Colonic mucosa (tissue), 4 donors: ENCODE measurements at regions not wholly inside any gene's neighbourhood (a gene's known extent, or its start where the extent isn't known, plus 50 kb on each side); places are given as distances from the start of the nearest gene placed in this dataset.
"Not testable (repeated sequence)": the region's sequence is repeated elsewhere in the genome, so short reads cannot be mapped to it uniquely, and the experiment has no call there.

Experiments used
- DNase-seq: peaks from one replicate; pipeline ENCODE4 v3.0.0-alpha.2; 2020
- H3K27ac ChIP-seq: fragments of 200-600 bp; one replicate; pipeline ENCODE4 v1.8.0; 2021
- H3K27me3 ChIP-seq: fragments of 200-600 bp; one replicate; pipeline ENCODE4 v1.8.0; 2021
- H3K36me3 ChIP-seq: fragments of 200-600 bp; one replicate; pipeline ENCODE4 v1.8.0; 2021
- H3K4me1 ChIP-seq: fragments of 200-600 bp; one replicate; pipeline ENCODE4 v1.8.0; 2021; ENCODE audit warnings: mild to moderate bottlenecking
- H3K4me3 ChIP-seq: fragments of 200-600 bp; one replicate; pipeline ENCODE4 v1.8.0; 2021
- H3K9ac ChIP-seq, 2 donors: one replicate each; pipeline ENCODE4 v1.7.0; 2013; ENCODE audit warnings: control low read depth in 2 of 2, low read depth in 2 of 2, low read length in 2 of 2
- H3K9me3 ChIP-seq: fragments of 200-600 bp; one replicate; pipeline ENCODE4 v1.8.0; 2021
- CTCF ChIP-seq: fragments of 200-600 bp; IDR thresholded peaks from one replicate; pipeline ENCODE4 v1.8.0; 2022; ENCODE audit warnings: antibody characterized with exemption, mild to moderate bottlenecking
- intact Hi-C: fragments of 100-400 bp; cut with DNase I; formaldehyde crosslinking; loops from one replicate; pipeline ENCODE4 v1.14.1; 2022
- donor health status: healthy.
- donor health status: DM: no; HTN: no; CAD: no.
- donor health status: DM: no; HTN: no; CAD: no.

DNA sequence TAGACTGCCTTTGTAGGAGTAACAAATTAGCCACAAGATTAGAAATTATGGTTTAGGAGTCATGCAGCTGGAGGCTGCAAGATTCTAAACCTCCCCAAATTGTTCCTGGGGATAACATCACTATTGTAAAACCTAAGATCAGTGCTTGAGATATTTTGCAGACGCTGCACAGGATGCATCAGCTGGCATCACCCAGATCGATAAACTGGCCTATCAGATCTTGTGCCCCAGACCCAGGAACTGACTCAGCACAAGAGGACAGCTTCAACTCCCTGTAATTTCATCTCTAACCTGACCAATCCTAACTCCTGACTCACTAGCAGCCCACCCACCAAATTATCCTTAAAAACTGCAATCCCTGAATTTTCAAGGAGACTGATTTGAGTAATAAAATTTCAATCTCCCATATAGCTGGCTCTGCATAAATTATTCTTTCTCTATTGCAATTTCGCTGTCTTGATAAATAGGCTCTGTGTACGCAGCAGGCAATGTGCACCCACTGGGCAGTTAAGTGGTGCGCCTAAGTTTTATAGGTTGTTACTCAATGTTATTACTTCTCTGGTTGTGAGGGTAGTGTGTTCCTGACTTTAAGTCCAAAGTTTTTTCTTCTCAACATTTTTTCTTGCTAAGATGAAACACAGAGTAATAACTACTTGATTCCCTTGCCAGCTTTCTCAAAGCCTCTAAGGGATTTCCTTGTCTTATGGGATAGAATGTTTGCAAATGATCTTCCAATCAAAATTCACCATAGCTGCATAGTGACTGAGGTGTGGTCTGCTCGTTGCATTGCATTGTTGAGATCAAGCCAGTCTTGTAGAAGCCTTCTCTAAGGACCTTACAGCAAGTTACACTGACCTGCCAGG is 312.3 kb upstream of the DKK2 start:
- H3K4me3 ChIP-seq = no peak overlapping the region
- no peak for TF ChIP-seq CTCF
- H3K4me1 ChIP-seq = no peaks in the 10 kb centered on the region
- no peak overlapping the region for H3K27ac ChIP-seq
- intact Hi-C loops = no loop called here
- H3K9me3 ChIP-seq = no peaks in the 10 kb centered on the region
- H3K9ac ChIP-seq = no peak overlapping the region
- no peaks in the 10 kb centered on the region for H3K36me3 ChIP-seq
- H3K27me3 ChIP-seq = no peaks in the 10 kb centered on the region
- DNase-seq = no peak

GRCh38 chr4:107333518-107333917 is 297.4 kb upstream of the DKK2 start:
- H3K9me3 ChIP-seq = no peaks in the 10 kb centered on the region
- DNase-seq = no peak
- no peaks in the 10 kb centered on the region for H3K4me1 ChIP-seq
- H3K36me3 ChIP-seq = no peaks in the 10 kb centered on the region
- no peak overlapping the region for H3K9ac ChIP-seq
- no peak overlapping the region for H3K27ac ChIP-seq
- intact Hi-C loops = no loop called here
- TF ChIP-seq CTCF = no peak
- H3K27me3 ChIP-seq = no peaks in the 10 kb centered on the region
- no peak overlapping the region for H3K4me3 ChIP-seq

GRCh38 chr4:107332656-107333055 is 296.5 kb upstream of the DKK2 start:
- H3K27me3 ChIP-seq, H3K4me3 ChIP-seq, DNase-seq, H3K36me3 ChIP-seq, H3K27ac ChIP-seq, H3K9ac ChIP-seq, H3K9me3 ChIP-seq, intact Hi-C loops, H3K4me1 ChIP-seq: not testable (repeated sequence)

DNA sequence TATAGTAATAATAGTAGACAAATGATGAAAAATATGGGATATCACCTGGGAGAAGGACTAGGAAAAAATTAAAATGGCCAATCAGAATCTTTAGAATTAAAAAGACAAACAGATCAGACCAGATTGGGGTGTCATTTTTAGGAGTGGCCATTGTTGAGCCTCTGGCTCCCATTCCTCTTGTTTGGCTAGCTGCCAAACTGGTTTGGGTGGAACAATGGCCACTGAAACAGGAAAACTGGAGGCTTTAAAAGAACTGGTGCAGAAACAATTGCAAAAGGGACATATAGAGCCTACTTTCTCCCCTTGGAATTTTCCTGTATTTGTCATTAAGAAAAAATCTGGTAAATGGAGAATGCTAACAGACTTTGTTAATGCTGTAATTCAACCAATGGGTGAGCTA is 294.8 kb upstream of the DKK2 start:
- DNase-seq = no peak

GRCh38 chr4:107319386-107319785 is 283.3 kb upstream of the DKK2 start:
- intact Hi-C loops = no loop called here
- Histone ChIP-seq H3K4me1 (no peaks in the 10 kb centered on the region), H3K27ac (no peak overlapping the region), H3K27me3 (no peaks in the 10 kb centered on the region), H3K9me3 (no peaks in the 10 kb centered on the region), H3K4me3 (no peak overlapping the region), H3K9ac (no peak overlapping the region), H3K36me3 (no peaks in the 10 kb centered on the region)
- no peak for DNase-seq
- no peak for TF ChIP-seq CTCF

More for the DNA sequence above, 294.8 kb upstream of the DKK2 start:
- H3K4me3 ChIP-seq = no peak overlapping the region
- no peak overlapping the region for H3K27ac ChIP-seq
- intact Hi-C loops = no loop called here
- no peaks in the 10 kb centered on the region for H3K27me3 ChIP-seq
- TF ChIP-seq CTCF = no peak
- H3K4me1 ChIP-seq = no peaks in the 10 kb centered on the region
- H3K9ac ChIP-seq = no peak overlapping the region
- no peaks in the 10 kb centered on the region for H3K9me3 ChIP-seq
- H3K36me3 ChIP-seq = no peaks in the 10 kb centered on the region

DNA sequence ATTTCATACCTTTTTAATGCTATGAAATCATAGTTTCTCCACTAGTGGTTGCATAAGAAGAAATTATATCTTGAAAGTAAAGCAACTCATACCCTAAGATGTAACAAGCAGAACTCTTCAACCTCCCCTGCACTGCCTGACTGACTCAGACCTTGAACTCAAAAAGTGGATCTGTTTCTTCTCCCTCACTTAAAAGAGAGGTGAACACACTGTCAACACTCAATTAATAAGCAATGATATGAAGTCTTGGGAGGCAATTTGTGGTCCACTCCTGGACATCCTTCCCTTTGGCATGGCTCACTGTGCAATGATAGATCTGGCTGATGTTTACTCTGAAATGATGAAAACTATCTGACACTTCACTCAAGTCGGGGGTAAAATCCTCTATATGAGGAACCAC is 282.0 kb upstream of the DKK2 start:
- intact Hi-C loops = no loop called here
- no peaks in the 10 kb centered on the region for H3K36me3 ChIP-seq
- no peak for DNase-seq
- TF ChIP-seq CTCF = no peak
- H3K9me3 ChIP-seq = no peaks in the 10 kb centered on the region
- no peaks in the 10 kb centered on the region for H3K4me1 ChIP-seq
- no peak overlapping the region for H3K4me3 ChIP-seq
- no peaks in the 10 kb centered on the region for H3K27me3 ChIP-seq
- H3K9ac ChIP-seq = no peak overlapping the region
- H3K27ac ChIP-seq = no peak overlapping the region
